HG03457 (cell line): ENCODE measurements at regions not wholly inside any gene's neighbourhood (a gene's known extent, or its start where the extent isn't known, plus 50 kb on each side); places are given as distances from the start of the nearest gene placed in this dataset.
"Not testable (repeated sequence)": the region's sequence is repeated elsewhere in the genome, so short reads cannot be mapped to it uniquely, and the experiment has no call there.

Experiments
- ATAC-seq: cut with Tn5 transposase; IDR thresholded peaks from one replicate; pipeline ENCODE4 v1.9.1; 2021; ENCODE audit warnings: moderate number of reproducible peaks; ENCODE audit not compliant: unreplicated experiment

DNA sequence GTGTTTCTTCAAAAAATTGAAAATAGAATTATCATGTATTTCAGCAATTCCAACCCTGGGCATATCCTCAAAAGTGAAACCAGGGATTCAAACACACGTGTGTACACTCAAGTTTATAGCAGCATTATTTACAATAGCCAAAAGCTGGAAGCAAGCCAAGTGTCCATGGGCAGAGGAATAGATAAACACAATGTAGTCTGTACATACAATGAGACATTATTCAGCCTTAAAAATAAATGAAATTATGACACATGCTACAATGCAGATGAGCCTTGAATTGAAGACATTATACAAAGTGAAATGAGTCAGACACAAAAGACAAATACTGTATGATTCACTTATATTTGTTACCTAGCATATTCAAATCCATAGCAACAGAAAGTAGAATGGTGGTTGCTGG lies 853.4 kb downstream of the STIM2 start:
- ATAC-seq = no peak

DNA sequence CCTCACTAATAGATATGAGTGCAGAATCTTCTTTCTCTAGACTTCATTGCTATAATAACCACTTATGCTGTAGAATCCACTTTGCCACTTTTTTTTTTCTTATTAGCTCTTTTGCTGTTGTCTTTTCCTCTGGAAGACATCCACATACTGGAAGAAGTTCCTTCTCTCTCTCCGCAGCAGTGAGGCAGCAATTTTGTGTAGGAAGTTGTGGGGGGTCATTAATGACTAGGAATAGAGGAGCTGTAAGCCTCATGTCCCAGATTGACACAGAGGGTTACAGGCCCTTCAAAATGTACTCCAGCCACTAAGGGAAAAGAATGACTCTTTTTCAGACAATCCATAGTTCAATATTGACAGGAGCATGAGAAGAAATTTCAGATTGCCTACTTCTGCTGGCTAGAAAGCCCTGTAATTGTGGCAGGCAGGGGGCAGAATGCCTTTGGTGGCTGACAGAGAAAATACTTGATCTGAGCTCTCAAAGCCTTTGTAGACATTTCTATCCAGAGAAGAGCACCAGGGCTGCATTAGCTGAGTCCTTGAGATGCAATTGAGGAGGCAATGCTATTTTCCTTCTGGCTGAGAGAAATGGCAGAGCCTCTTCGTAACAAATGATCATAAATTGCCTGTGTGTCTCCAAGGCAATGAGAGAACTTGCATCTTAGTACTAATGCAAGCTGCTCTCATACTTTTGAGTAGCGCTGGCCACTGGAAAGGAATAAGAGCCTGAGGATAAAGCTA lies 856.2 kb downstream of the STIM2 start:
- ATAC-seq = no peak

DNA sequence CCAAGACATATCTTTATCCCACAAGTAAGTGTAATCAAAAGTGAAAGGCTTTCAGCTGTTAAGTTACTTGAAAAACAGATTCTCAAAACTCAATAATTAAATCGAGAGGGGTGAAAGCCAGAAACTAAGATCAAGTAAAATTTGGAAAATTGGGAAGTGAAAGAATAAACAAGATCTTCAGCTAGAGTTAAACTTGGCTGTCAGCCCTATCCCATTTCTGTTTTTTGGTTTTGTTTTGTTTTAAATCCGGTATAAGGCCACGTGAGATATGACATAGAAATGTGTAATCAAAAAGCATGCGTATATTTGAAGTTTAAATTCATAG lies 856.8 kb downstream of the STIM2 start:
- no peak for ATAC-seq

DNA sequence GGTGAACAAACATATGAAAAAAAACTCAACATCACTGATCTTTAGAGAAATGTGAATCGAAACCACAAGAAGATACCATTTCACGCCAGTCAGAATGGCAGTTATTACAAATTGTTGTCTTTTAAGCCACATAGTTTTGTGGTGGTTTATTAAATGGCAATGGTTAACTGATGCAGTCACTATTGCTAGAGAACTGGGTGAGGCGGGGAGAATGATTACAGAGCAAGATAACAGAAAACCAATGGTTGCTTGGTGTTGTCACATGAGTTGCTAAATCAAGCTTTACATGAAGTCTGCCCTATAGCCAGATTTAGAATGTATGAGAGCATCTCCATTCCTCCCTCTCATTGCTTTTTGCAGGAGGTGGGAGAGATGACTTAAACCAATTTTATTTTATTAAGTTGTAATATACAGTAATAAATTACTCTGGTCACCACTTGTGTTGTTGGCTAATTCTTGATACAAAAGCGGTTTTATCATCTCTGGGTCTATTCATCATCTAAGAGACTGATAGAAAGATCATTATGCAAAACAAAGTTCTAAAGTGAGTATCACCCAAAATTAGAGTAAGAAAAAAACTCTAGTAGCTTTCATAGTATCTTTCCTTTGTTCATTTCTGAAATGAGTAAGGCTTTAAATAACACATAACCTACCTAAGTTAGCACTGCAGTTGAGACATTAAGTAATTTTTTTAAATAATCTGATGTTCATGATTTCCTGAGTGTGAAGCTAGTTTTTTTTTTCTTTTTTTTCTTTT lies 859.5 kb downstream of the STIM2 start:
- ATAC-seq = peak; percentile 96

DNA sequence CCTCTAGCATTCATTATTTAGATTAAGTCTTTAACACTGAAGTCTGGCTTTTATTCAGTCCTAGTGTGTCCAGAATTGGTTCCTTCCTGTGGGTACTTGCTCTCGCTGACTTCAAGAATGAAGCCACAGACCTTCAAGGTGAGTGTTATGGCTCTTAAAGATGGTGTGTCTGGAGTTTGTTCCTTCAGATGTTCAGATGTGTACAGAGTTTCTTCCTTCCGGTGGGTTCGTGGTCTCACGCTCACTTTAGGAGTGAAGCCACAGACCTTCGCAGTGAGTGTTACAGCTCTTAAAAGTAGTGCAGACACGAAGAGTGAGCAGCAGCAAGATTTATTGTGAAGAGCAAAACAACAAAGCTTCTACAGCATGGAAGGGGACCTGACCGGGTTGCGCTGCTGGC lies 860.6 kb downstream of the STIM2 start:
- no peak for ATAC-seq

DNA sequence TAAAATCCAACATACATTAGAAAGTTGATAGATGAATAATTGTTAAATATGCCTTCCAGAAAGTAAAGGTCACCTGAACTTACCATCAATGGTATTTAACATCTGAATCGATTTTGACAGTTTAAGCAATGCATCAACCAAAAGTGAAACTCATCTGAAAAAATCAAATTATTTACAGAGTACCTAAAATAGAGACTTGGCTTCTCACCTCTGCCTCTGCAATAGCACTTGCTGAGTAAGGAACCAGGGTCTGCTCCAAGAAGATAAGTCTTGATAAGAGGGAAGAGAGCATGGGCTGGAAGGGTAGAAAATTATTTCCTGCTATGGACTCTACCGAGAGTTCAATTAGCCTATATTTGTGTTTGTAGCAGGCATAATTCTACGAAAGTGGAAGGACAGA lies 868.3 kb downstream of the STIM2 start:
- ATAC-seq = no peak

DNA sequence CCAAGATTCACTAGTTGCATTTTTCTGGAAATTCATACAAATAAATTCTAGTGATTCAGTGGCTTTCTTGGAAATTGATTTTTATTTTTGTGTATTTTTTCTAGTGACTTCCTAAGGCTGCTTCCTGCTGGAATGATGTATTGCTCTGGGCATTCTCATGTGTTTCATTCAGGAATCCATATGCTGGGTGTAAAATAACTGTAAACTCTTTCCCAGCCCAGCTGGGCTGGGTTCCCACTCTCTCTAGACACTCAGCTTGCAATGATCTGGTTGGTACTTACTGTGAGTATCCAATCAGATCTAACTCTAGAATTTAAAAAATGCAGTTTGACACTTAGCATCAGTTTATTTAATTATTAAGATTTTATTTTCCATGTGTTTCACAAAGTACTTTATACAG lies 882.2 kb downstream of the STIM2 start:
- no peak for ATAC-seq

DNA sequence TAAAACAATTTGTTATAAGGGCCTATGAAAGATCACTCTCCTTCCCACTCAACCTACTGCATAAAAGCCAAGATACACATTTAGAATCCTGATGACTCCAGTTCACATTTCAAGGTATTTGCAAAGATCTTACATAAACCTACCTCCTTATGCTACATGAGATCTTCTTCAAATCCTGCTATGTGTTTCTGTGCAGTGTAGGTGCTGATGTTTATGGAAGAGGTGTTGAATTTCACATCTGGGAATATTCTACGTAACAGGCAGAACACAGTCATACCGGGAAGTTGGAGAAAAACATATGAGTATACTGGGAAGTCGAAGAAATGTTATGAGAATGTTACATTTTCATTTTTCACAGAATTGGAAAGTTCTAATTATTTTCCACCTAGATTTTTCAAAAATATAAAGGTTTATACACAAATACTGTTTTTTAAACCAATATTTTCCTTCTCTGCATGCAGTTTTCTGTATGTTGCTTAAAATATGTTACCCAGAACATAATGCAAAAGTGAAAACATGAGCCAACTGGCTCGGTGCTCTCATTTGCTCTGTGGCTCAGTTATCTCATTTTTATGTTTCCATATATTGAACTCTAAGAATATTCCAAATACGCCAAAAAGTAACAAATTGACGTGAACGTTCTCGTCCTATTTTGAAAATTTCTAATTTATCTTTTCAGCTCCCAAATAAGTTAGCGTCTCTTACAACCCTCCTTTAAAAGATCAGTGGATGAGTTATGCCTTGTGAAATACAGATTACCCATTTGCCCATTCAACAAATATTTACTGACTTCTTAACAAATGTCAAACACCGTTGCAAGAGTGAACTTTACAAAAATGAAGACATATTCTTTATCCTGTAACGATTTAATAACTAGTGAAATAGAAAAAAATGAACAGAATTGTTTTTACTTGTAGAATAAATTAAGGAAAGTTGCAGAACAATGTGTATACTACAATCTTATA lies 899.3 kb downstream of the STIM2 start:
- no peak for ATAC-seq

DNA sequence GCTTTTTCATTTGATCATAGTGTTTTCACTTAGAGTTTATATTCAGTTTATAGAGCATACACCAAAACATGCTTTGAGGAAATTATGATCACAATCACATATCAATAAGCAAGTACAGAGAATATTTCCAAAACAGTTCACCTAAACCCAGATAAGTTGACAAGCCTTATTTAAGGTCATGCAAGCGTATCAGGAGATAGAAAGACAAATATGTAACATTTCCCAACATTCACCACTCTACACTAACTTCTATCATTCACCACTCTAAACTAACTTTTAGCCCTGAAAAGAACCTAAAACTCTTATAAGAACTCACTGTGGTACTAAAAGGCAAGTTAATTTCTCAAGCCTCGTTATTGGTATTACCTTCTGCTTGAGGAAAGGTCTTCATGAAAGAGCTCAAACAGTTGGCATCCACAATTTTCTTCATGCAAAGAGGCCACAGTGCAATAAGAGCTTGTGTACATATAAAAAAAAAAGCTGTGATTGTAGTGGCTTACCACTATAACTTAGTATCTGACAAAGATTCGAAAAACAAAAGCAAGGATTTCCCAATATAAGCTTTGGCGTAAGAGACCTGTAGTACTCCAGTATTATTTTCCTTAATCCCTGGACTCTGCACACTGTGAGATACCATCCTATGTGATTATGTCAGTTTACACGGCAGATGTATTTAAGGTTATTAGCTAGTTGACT lies 903.3 kb downstream of the STIM2 start:
- no peak for ATAC-seq

DNA sequence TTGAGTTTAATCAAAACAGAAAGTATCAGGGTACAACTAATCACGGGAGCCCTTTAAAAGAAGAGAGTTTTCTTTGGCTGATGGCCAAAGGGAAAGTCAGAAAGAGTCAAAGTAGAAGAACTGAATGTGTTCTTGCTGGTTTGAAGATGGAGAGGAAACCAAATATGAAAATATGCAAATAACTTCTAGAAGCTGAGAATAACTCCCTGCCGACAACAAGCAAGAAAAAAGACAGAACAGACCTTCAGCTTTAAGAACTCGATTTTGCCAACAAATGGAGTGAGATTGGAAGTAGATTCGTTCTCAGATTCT lies 903.8 kb downstream of the STIM2 start:
- peak; percentile 55 for ATAC-seq

DNA sequence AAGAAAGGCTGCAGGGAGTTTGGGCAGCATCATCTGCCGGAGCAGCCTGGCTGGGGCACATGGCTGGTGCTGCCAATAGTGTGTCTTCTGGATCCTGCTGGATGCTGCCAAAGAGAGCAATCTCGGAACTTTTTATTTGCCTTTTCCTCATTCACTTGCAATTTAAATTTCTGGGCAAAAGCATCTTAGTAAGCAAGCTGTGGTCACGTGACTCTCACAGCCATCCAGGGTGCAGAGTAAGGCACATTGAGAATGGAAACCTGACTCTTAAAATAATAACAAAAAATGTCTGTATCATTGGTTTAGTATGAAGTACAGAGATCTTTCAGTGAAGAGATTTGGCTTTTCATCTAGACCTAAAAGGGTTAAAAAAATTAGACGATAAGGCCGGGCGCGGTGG lies 910.3 kb downstream of the STIM2 start:
- ATAC-seq = no peak

DNA sequence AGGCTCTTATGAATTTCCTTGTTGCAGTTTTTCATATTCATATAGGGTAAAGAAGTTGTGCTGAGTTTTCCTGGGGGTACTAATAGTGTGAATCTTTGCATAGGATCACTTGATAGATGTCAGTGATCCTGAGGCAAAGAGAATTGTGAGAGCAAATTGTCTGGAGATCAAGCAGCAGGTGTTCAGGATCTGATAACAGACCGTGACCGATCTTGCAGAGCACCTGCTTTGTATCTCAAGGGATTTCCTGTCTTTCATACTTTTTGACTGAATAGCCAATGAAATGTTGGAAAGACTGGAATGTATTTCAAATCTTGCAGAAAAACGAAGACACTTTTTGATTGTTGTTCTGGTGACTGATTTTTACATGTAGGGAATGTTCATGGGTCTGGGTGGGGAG lies 914.5 kb downstream of the STIM2 start:
- ATAC-seq = no peak

DNA sequence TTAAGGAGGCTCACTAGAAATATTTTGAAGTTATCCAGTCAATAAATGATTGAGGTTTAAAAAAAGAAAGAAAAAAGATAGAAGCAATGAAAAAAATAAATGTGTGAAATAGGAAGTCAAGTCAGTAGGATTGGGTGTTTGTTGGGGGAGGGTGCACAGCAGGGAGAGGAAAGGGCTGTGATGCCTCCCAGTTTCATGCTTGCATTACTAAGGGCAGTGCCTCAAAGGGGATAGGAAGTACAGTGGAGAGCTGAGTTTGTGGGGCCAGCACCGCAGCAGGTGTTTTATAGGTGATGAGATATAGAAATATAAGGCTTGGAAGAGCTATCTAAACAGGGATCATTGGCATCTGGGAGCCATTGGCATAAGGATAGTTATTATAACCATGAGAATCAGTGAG lies 919.2 kb downstream of the STIM2 start:
- ATAC-seq = no peak

DNA sequence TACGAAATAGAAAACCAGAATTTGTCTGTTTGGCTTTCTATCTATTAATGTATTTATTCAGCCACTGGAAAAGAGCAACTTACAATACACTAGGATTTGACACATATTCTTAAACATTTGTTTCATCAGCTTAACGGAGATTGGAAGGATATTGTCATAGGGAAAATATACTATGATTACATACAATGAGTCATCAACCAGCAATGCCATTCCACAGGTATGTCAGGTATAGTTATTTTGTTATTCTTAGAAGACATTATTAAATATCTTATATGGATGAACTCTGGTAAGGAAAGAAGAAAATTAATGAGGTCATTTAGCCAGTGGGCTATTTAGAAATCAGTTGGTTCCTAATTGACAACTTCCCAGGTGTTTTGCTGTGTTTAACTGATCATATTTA lies 926.6 kb downstream of the STIM2 start:
- ATAC-seq = no peak

DNA sequence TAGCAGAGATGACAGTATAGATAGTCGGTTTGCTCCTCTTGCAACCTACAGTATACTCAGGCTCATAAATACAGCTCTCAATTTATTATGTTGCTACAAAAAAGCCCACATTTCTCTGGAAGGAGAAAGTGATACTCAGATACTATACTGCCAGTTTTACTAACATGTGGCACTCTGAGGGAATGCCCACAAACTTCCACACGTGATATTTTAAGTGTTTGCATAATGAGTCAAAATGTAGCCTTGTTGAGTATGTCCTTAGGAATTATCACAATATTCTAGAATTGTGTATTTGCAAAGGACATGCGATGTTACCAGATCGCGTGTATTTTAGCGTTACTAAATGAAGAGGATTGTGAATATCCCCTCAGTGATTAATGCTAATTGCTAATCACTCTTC lies 929.1 kb downstream of the STIM2 start:
- ATAC-seq = no peak

DNA sequence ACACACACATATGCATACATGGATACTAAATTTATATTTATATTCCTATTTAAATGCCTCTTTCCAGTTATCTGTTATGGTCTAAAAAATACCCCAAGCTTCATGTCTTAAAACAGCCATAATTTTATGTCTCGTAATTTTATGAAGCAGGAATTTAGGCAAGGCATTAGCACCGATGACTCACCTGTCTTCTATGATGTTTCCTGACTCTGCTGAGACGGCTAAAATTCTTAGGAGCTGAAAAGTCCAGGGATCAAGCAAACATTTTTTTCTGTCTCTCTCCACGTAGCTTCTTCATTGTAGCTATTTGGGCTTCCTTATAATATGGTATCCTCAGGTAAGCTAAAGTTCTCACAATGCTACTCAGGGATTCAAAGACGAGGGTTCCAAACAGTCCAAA lies 930.3 kb downstream of the STIM2 start:
- ATAC-seq = no peak

DNA sequence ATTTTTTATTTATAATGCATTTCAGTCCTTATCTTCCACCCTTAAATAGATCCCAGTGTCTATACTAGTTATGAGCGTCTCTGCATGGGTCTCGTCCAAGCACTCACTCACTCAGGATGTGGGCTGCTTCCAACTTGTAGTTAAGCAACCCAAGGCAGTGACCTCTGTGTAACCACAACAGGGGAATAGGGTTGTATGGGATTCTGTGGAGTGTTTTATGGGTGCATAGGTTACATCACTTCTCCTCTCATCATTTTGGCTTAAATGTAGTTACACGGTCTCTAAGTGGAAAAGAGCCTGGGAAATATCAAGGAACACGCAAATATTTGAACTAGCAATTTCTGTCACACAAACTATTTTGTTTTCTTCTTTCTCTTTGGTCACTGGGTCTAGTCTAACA lies 931.0 kb downstream of the STIM2 start:
- no peak for ATAC-seq

DNA sequence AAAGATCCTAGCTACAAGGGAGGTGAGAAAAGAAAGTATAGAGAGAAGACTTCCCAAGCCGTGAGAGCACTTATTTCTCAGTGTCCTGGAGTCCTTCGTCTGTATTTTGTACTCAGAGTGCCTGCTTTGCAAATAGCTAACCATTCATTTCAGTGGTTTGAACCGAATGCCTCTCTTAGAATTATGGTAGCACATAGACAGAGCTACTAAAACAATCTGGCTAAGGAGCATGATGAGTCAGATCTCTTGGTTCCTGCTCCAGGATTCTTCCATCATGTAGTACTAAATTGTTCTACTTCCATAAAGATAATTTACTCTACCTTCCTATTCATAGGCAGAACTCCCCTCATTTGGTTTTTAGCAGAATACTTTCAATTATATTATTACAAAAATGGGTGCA lies 946.6 kb downstream of the STIM2 start:
- no peak for ATAC-seq

DNA sequence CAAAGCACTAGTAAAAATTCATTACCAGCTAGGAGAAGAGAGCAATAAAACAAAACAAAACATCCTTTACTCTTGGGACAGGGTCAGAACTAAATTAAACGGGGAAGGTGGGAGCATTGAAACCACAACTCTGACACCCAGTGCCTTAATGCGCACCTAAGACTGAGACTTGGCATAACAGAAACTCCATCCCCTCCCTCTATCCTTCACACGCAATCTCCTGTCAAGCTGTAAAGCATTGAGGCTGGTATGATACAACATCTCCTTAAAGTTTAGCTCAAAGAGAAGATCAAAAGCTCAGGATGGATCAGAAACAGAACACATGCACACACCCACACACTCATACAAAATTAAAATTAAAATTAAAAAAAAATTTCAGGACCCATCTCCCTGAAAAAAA lies 951.3 kb downstream of the STIM2 start:
- no peak for ATAC-seq

DNA sequence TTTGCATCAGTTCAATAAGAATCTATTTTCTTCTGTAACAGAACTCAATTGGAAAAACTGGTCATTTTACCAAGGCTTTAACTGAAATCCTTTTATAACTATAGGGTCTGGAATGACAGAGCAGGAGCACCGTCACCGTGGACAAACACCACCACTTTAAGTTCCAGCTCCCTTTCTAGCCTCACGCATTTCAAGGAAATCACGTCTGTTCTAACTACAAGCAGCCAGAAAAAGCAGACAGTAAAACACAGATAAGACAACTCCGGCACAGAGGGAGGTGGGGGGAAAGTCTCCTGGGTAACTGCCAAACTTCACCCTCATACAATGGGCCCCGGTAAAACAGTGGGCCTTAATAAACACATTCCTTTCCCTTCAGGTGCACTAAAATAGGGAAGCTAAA lies 952.6 kb downstream of the STIM2 start:
- ATAC-seq = not testable (repeated sequence)

DNA sequence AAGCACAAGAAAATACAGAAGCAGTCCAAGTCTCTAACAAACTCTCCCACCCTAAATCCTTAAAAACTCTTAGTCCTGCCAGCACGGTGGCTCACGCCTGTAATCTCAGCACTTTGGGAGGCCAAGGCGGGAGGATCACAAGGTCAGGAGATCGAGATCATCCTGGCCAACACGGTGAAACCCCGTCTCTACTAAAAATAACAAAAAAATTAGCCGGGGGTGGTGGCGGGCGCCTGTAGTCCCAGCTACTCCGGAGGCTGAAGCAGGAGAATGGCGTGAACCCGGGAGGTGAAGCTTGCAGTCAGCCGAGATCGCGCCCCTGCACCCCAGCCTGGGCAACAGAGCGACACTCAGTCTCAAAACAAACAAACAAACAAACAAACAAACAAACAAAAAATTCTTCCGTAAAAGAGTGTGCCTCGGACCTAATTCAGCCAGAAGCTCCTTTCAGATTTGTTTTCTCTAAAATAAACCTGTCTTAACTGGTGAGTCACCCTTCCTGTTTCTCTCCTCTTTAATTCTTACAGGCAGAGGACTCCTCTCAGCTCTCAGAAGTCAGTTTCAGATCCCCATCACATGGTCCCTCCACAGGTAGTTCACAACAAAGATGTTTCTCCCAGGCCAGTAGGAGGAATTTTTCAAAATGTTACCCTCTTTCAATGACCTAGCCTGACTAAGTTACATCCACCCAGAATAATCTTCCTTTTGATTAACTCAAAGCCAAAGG lies 953.2 kb downstream of the STIM2 start:
- ATAC-seq = peak; percentile 69
